Body of pancreas (tissue), 4 donors: ENCODE measurements at regions not wholly inside any gene's neighbourhood (a gene's known extent, or its start where the extent isn't known, plus 50 kb on each side); places are given as distances from the start of the nearest gene placed in this dataset.
"Not testable (repeated sequence)": the region's sequence is repeated elsewhere in the genome, so short reads cannot be mapped to it uniquely, and the experiment has no call there.

ENCODE experiments used
- ATAC-seq: fragments of 150-250 bp; one replicate; pipeline ENCODE4 v1.9.1; 2016
- DNase-seq, 4 donors: peaks; one replicate each; pipeline ENCODE4 v3.0.0-alpha.2; 2019
- H3K27ac ChIP-seq, 4 donors: fragments of 200-600 bp; sonication (generic); 1 replicate in 3 of 4; 2 replicates in 1 of 4; pipeline versions ENCODE4 v1.5.1 to v1.6.1; 2016 to 2019; ENCODE audit warnings: mild to moderate bottlenecking in 1 of 4, mixed read lengths in 1 of 4, moderate library complexity in 1 of 4
- H3K27me3 ChIP-seq, 2 donors: fragments of 200-600 bp; sonication (generic); one replicate each; pipeline ENCODE4 v1.6.0; 2016; ENCODE audit warnings: mild to moderate bottlenecking in 1 of 2
- H3K36me3 ChIP-seq, 2 donors: fragments of 200-600 bp; sonication (generic); replicated peaks in 1 of 2; 2 replicates each; pipeline ENCODE4 v1.5.1; 2016; ENCODE audit warnings: low read depth in 2 of 2; ENCODE audit not compliant: insufficient read depth in 1 of 2
- H3K4me1 ChIP-seq: fragments of 200-600 bp; sonication (generic); one replicate; pipeline ENCODE4 v1.6.0; 2016
- H3K4me3 ChIP-seq, 2 donors: fragments of 200-600 bp; sonication (generic); 1 replicate in 1 of 2; 2 replicates in 1 of 2; pipeline ENCODE4 v1.5.1; 2016 to 2019
- H3K9me3 ChIP-seq, 3 donors: fragments of 200-600 bp; sonication (generic); 1 replicate in 2 of 3; 2 replicates in 1 of 3; pipeline ENCODE4 v1.5.1; 2016
- CTCF ChIP-seq, 7 experiments: fragments of 450-650 bp in 4 of 7; fragments of 200-600 bp in 3 of 7; sonication (generic) in 3 of 7; IDR thresholded peaks; one replicate each; pipeline ENCODE4 v1.5.1; 2016 to 2019; ENCODE audit warnings: antibody characterized with exemption in 7 of 7
- POLR2A ChIP-seq, 3 donors: fragments of 450-650 bp; IDR thresholded peaks; one replicate each; pipeline ENCODE4 v1.6.1; 2016; ENCODE audit warnings: antibody characterized with exemption in 3 of 3, mild to moderate bottlenecking in 2 of 3
- WGBS, 2 donors: methylation state at CpG; one replicate each; pipeline ENCODE4 v1.1.5; 2017; 5-methylcytosine and 5-hydroxymethylcytosine counted together
- intact Hi-C: fragments of 100-400 bp; cut with DNase I; formaldehyde crosslinking; loops from one replicate; pipeline ENCODE4 v1.15.1; 2023

- Histone ChIP-seq H3K4me1 (no peaks in the 10 kb centered on the region), H3K27ac (no peak overlapping the region), H3K36me3 (no peaks in the 10 kb centered on the region), H3K9me3 (no peaks in the 10 kb centered on the region), H3K4me3 (no peak overlapping the region), H3K27me3 (no peaks in the 10 kb centered on the region)
- TF ChIP-seq POLR2A (IDR thresholded peaks at IDR 0.05) (no peak), CTCF (IDR thresholded peaks at IDR 0.05) (no peak)
- DNase-seq (no peak), ATAC-seq (peak; percentile 63)
- WGBS, 2 donors: 43 to 45% methylated on average over 4 of the region's 4 CpGs
- intact Hi-C loops: no loop called here
Measured at GRCh38 chr6:132122871-132123270, 171.7 kb upstream of the CCN2 start.

GRCh38 chr6:132122176-132122575 lies 171.0 kb upstream of the CCN2 start:
- Histone ChIP-seq H3K27ac (no peak overlapping the region), H3K36me3 (no peaks in the 10 kb centered on the region), H3K27me3 (no peaks in the 10 kb centered on the region), H3K9me3 (no peaks in the 10 kb centered on the region), H3K4me1 (no peaks in the 10 kb centered on the region), H3K4me3 (no peak overlapping the region)
- no peak for ATAC-seq
- TF ChIP-seq POLR2A (IDR thresholded peaks at IDR 0.05): no peak
- no peak for TF ChIP-seq CTCF (IDR thresholded peaks at IDR 0.05)
- intact Hi-C loops: no loop called here
- no peak for DNase-seq

GRCh38 chr6:132118144-132118543 lies 167.0 kb upstream of the CCN2 start:
- no peak for DNase-seq
- Histone ChIP-seq H3K4me1 (no peaks in the 10 kb centered on the region), H3K27ac (no peak overlapping the region), H3K4me3 (no peak overlapping the region), H3K36me3 (no peaks in the 10 kb centered on the region), H3K27me3 (no peaks in the 10 kb centered on the region), H3K9me3 (no peaks in the 10 kb centered on the region)
- intact Hi-C loops: no loop called here
- ATAC-seq: no peak
- TF ChIP-seq CTCF (IDR thresholded peaks at IDR 0.05) (no peak), POLR2A (IDR thresholded peaks at IDR 0.05) (no peak)
- WGBS, 2 donors: 60 to 90% methylated on average over 1 of the region's 1 CpG

GRCh38 chr6:132115714-132116366 lies 164.7 kb upstream of the CCN2 start:
- no peaks in the 10 kb centered on the region for H3K9me3 ChIP-seq
- ATAC-seq: peak; percentile 15
- H3K36me3 ChIP-seq: no peaks in the 10 kb centered on the region
- WGBS, 2 donors: 59 to 60% methylated on average over 7 of the region's 7 CpGs
- DNase-seq: no peak
- no peak for TF ChIP-seq POLR2A (IDR thresholded peaks at IDR 0.05)
- no peak for TF ChIP-seq CTCF (IDR thresholded peaks at IDR 0.05)
- H3K4me3 ChIP-seq: no peak overlapping the region
- no peak overlapping the region for H3K27ac ChIP-seq
- H3K27me3 ChIP-seq: no peaks in the 10 kb centered on the region
- intact Hi-C loops: no loop called here
- no peaks in the 10 kb centered on the region for H3K4me1 ChIP-seq

- intact Hi-C loops: no loop called here
- Histone ChIP-seq H3K27ac (no peak overlapping the region), H3K4me3 (no peak overlapping the region), H3K4me1 (no peaks in the 10 kb centered on the region), H3K36me3 (no peaks in the 10 kb centered on the region), H3K9me3 (no peaks in the 10 kb centered on the region), H3K27me3 (no peaks in the 10 kb centered on the region)
- ATAC-seq: no peak
- DNase-seq: no peak
- TF ChIP-seq CTCF (IDR thresholded peaks at IDR 0.05) (no peak), POLR2A (IDR thresholded peaks at IDR 0.05) (no peak)
- 83 to 86% methylated on average over 8 of the region's 8 CpGs for WGBS, 2 donors
Measured at GRCh38 chr6:132114201-132114825, 163.1 kb upstream of the CCN2 start.

GRCh38 chr6:132109752-132110151 lies 158.6 kb upstream of the CCN2 start:
- H3K4me3 ChIP-seq, DNase-seq, ATAC-seq, H3K36me3 ChIP-seq, H3K27ac ChIP-seq, H3K9me3 ChIP-seq, H3K27me3 ChIP-seq, H3K4me1 ChIP-seq, intact Hi-C loops: not testable (repeated sequence)
- 64 to 77% methylated on average over 6 of the region's 6 CpGs for whole genome bisulfite sequencing, 2 donors
